Fibroblast of lung (primary cell): ENCODE measurements at regions not wholly inside any gene's neighbourhood (a gene's known extent, or its start where the extent isn't known, plus 50 kb on each side); places are given as distances from the start of the nearest gene placed in this dataset.

ENCODE experiments used
- CTCF ChIP-seq, 2 donors: IDR thresholded peaks in 1 of 2; conservative IDR thresholded peaks in 1 of 2; 1 replicate in 1 of 2; 2 replicates in 1 of 2; pipeline ENCODE4 v1.5.1; 2011 to 2012; ENCODE audit warnings: low read length in 2 of 2, control low read depth in 1 of 2, inconsistent platforms in 1 of 2, low read depth in 1 of 2, mild to moderate bottlenecking in 1 of 2
- EZH2 ChIP-seq: IDR thresholded peaks from 2 replicates; pipeline ENCODE4 v1.5.1; 2012; ENCODE audit warnings: low read length, control low read depth, mild to moderate bottlenecking; ENCODE audit errors: missing control alignments

- TF ChIP-seq CTCF (conservative IDR thresholded peaks at IDR 0.05 in 1 of 2, IDR thresholded peaks at IDR 0.05 in 1 of 2; ENCODE audit: low read depth in 1 of 2, low read length in 2 of 2) (no peak), EZH2 (no peak)
Measured at GRCh38 chr6:20341096-20341495, 60.6 kb upstream of the E2F3 start.
